H9 (cell line): ENCODE measurements at regions not wholly inside any gene's neighbourhood (a gene's known extent, or its start where the extent isn't known, plus 50 kb on each side); places are given as distances from the start of the nearest gene placed in this dataset.

Experiments
- DNase-seq: peaks from one replicate; pipeline ENCODE4 v3.0.0-alpha.2; 2017
- H2AFZ ChIP-seq: one replicate; pipeline ENCODE4 v1.6.1; 2013; ENCODE audit warnings: mild to moderate bottlenecking, low read length, control low read depth, moderate library complexity
- H2AK5ac ChIP-seq: 2 replicates; pipeline ENCODE4 v1.6.1; 2013; ENCODE audit warnings: low read length, control low read depth, mixed read lengths; ENCODE audit not compliant: insufficient read length
- H2BK120ac ChIP-seq: one replicate; pipeline ENCODE4 v1.6.1; 2013; ENCODE audit warnings: low read depth, mild to moderate bottlenecking, low read length, control low read depth, inconsistent platforms; ENCODE audit not compliant: poor library complexity, severe bottlenecking
- H2BK12ac ChIP-seq: 2 replicates; pipeline ENCODE4 v1.6.1; 2013; ENCODE audit warnings: low read length, control low read depth, mixed read lengths, low read depth; ENCODE audit not compliant: insufficient read length
- H2BK15ac ChIP-seq: 2 replicates; pipeline ENCODE4 v1.6.1; 2013; ENCODE audit warnings: low read depth, low read length, control low read depth
- H2BK20ac ChIP-seq: one replicate; pipeline ENCODE4 v1.6.1; 2013; ENCODE audit warnings: low read depth, mild to moderate bottlenecking, low read length, control low read depth, inconsistent platforms; ENCODE audit not compliant: poor library complexity, severe bottlenecking
- H2BK5ac ChIP-seq: 2 replicates; pipeline ENCODE4 v1.6.1; 2013; ENCODE audit warnings: low read length, control low read depth, mixed read lengths; ENCODE audit not compliant: insufficient read length
- H3K14ac ChIP-seq: 2 replicates; pipeline ENCODE4 v1.6.1; 2013; ENCODE audit warnings: low read length, control low read depth; ENCODE audit not compliant: insufficient read depth
- H3K18ac ChIP-seq: 2 replicates; pipeline ENCODE4 v1.6.1; 2013; ENCODE audit warnings: low read depth, mild to moderate bottlenecking, mixed read lengths, low read length, control low read depth; ENCODE audit not compliant: insufficient read length
- H3K23ac ChIP-seq: 2 replicates; pipeline ENCODE4 v1.6.1; 2013; ENCODE audit warnings: low read length, control low read depth, mixed read lengths, low read depth; ENCODE audit not compliant: insufficient read length
- H3K23me2 ChIP-seq: 2 replicates; pipeline ENCODE4 v1.6.1; 2013; ENCODE audit warnings: low read depth, mild to moderate bottlenecking, mixed read lengths, low read length, control low read depth; ENCODE audit not compliant: insufficient read length, poor library complexity, severe bottlenecking
- H3K27ac ChIP-seq: 2 replicates; pipeline ENCODE4 v1.5.1; 2013; ENCODE audit warnings: low read length, control low read depth, mixed read lengths, low read depth; ENCODE audit not compliant: insufficient read length
- H3K27me3 ChIP-seq: 2 replicates; pipeline ENCODE4 v1.6.1; 2013; ENCODE audit warnings: low read length, control low read depth, inconsistent platforms; ENCODE audit not compliant: insufficient read depth
- H3K4ac ChIP-seq: 2 replicates; pipeline ENCODE4 v1.6.1; 2013; ENCODE audit warnings: low read depth, mild to moderate bottlenecking, control low read depth, inconsistent platforms, low read length, moderate library complexity
- H3K4me1 ChIP-seq: 2 replicates; pipeline ENCODE4 v1.6.1; 2013; ENCODE audit warnings: low read length, control low read depth, inconsistent platforms; ENCODE audit not compliant: insufficient read depth
- H3K4me2 ChIP-seq: 2 replicates; pipeline ENCODE4 v1.6.1; 2013; ENCODE audit warnings: low read length, control low read depth, mixed read lengths; ENCODE audit not compliant: insufficient read length, insufficient read depth
- H3K56ac ChIP-seq: 2 replicates; pipeline ENCODE4 v1.6.1; 2013; ENCODE audit warnings: low read depth, mild to moderate bottlenecking, mixed read lengths, low read length, control low read depth; ENCODE audit not compliant: insufficient read length
- H3K79me1 ChIP-seq: 2 replicates; pipeline ENCODE4 v1.6.1; 2013; ENCODE audit warnings: low read depth, mild to moderate bottlenecking, moderate library complexity, low read length, control low read depth, inconsistent platforms; ENCODE audit not compliant: insufficient read depth, poor library complexity, severe bottlenecking
- H3K79me2 ChIP-seq: 2 replicates; pipeline ENCODE4 v1.6.1; 2013; ENCODE audit warnings: low read length, control low read depth, inconsistent platforms; ENCODE audit not compliant: insufficient read depth
- H3K9ac ChIP-seq: 2 replicates; pipeline ENCODE4 v1.6.1; 2013; ENCODE audit warnings: low read length, control low read depth, mixed read lengths; ENCODE audit not compliant: insufficient read length; ENCODE audit errors: extremely low read depth
- H3K9me3 ChIP-seq: one replicate; pipeline ENCODE4 v1.6.1; 2013; ENCODE audit warnings: low read depth, low read length, inconsistent platforms; ENCODE audit not compliant: control insufficient read depth
- H3T11ph ChIP-seq: one replicate; pipeline ENCODE4 v1.6.1; 2013; ENCODE audit warnings: mild to moderate bottlenecking, low read length, control low read depth, inconsistent platforms
- H4K20me1 ChIP-seq: one replicate; pipeline ENCODE4 v1.6.1; 2013; ENCODE audit not compliant: control insufficient read depth, insufficient read length, insufficient read depth
- H4K5ac ChIP-seq: 2 replicates; pipeline ENCODE4 v1.6.1; 2013; ENCODE audit warnings: low read depth, mild to moderate bottlenecking, mixed read lengths, low read length, control low read depth; ENCODE audit not compliant: insufficient read length
- H4K8ac ChIP-seq: replicated peaks from 2 replicates; pipeline ENCODE4 v1.6.1; 2013; ENCODE audit warnings: low read length, control low read depth, mixed read lengths, low read depth; ENCODE audit not compliant: insufficient read length
- H4K91ac ChIP-seq: 2 replicates; pipeline ENCODE4 v1.6.1; 2013; ENCODE audit warnings: low read depth, mild to moderate bottlenecking, moderate library complexity, mixed read lengths, low read length, control low read depth; ENCODE audit not compliant: insufficient read length
- H3K27ac Mint-ChIP-seq, 3 experiments: 2 replicates in 2 of 3; 3 replicates in 1 of 3; pipeline ENCODE4 v1.8.0; 2020 to 2021; ENCODE audit warnings: mixed read lengths in 3 of 3, mild to moderate bottlenecking in 1 of 3, moderate library complexity in 1 of 3
- H3K27me3 Mint-ChIP-seq: 2 replicates; pipeline ENCODE4 v1.8.0; 2021; ENCODE audit warnings: low read depth, mild to moderate bottlenecking, moderate library complexity, mixed read lengths
- H3K36me3 Mint-ChIP-seq, 3 experiments: 2 replicates in 2 of 3; 3 replicates in 1 of 3; pipeline ENCODE4 v1.8.0; 2020 to 2021; ENCODE audit warnings: low read depth in 3 of 3, mixed read lengths in 3 of 3; ENCODE audit not compliant: insufficient read depth in 1 of 3
- H3K4me1 Mint-ChIP-seq, 2 experiments: 2 replicates each; pipeline ENCODE4 v1.8.0; 2020; ENCODE audit warnings: mixed read lengths in 2 of 2
- H3K4me3 Mint-ChIP-seq, 2 experiments: 2 replicates in 1 of 2; 3 replicates in 1 of 2; pipeline ENCODE4 v1.8.0; 2020 to 2021; ENCODE audit warnings: mild to moderate bottlenecking in 2 of 2, mixed read lengths in 2 of 2, moderate library complexity in 1 of 2
- H3K9me3 Mint-ChIP-seq, 2 experiments: 2 replicates in 1 of 2; 3 replicates in 1 of 2; pipeline ENCODE4 v1.8.0; 2020; ENCODE audit warnings: mild to moderate bottlenecking in 2 of 2, mixed read lengths in 2 of 2, moderate library complexity in 1 of 2
- CTCF ChIP-seq: fragments of 200-600 bp; sonication (generic); conservative IDR thresholded peaks from 3 replicates; pipeline ENCODE4 v1.8.0; 2021; ENCODE audit warnings: antibody characterized with exemption, mild to moderate bottlenecking
- WGBS: extraction: QIAGEN DNeasy Blood & Tissue Kit; methylation state at CpG from one replicate; pipeline ENCODE4 v1.1.7; 2013; ENCODE audit warnings: missing lambda C conversion rate, low lambda C conversion rate, mixed read lengths; ENCODE audit not compliant: insufficient read length; ENCODE audit errors: extremely low coverage; 5-methylcytosine and 5-hydroxymethylcytosine counted together

DNA sequence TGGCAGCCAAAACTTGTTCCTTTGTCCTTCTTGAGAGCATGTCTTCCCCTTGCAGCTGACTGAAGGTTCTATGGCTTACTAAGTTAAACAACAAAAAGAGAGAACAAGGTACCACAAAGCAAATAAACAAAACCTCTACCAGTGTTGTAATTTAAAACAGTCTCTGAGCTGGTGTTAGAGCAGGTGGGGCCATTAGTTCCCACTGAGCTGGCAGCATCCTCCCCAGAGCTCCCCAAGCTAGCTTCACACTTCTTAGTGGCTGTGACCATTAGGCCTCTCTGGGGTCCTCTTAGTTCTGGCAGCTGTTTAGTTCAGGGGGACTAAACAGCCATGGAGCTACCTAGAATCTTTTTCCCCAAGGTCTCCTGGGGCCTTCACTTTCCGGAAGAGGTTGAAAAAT lies 128.6 kb upstream of the ELL2 start:
- Histone ChIP-seq H3K14ac (no peak overlapping the region), H3K56ac (no peak overlapping the region), H4K8ac (no peak overlapping the region), H3K79me1 (no peaks in the 10 kb centered on the region), H3K27ac (no peak overlapping the region), H2AK5ac (no peak overlapping the region), H2BK5ac (no peak overlapping the region), H3K23ac (no peak overlapping the region), H2BK15ac (no peak overlapping the region), H3K18ac (no peak overlapping the region), H3K27me3 (no peaks in the 10 kb centered on the region), H3K23me2 (no peaks in the 10 kb centered on the region), H3K4me1 (peaks cover 12% of the 10 kb centered on the region), H4K91ac (no peak overlapping the region), H3K4ac (no peak overlapping the region), H2AFZ (no peak overlapping the region), H2BK12ac (no peak overlapping the region), H3K9me3 (no peaks in the 10 kb centered on the region), H4K5ac (no peak overlapping the region), H3K79me2 (no peaks in the 10 kb centered on the region), H3K4me2 (no peak overlapping the region), H2BK120ac (no peak overlapping the region), H3K9ac (no peak overlapping the region), H2BK20ac (no peak overlapping the region), H3T11ph (no peak overlapping the region), H4K20me1 (no peaks in the 10 kb centered on the region)
- Mint-ChIP-seq H3K9me3 (peaks cover 0 to 3% of the 10 kb centered on the region in 2 experiments; a peak in 2 of 5 replicates), H3K4me1 (peaks cover 37 to 47% of the 10 kb centered on the region in 2 experiments), H3K4me3 (no peak overlapping the region), H3K36me3 (peaks cover 3 to 4% (median 3%) of the 10 kb centered on the region in 3 experiments; a peak in 4 of 7 replicates), H3K27ac (no peak overlapping the region; a peak in 1 of 7 replicates), H3K27me3 (no peaks in the 10 kb centered on the region)
- DNase-seq, result no peak
- no CpG with 5 or more reads among the region's 1 CpG for WGBS
- TF ChIP-seq CTCF, result no peak
